HEK293 (cell line): ENCODE measurements at regions not wholly inside any gene's neighbourhood (a gene's known extent, or its start where the extent isn't known, plus 50 kb on each side); places are given as distances from the start of the nearest gene placed in this dataset.

ENCODE experiments used
- CTCF ChIA-PET: fragments of 350-600 bp; formaldehyde crosslinking; extraction: SDS; loops from one replicate; lab custom pipeline; 2021; ENCODE audit warnings: antibody characterized with exemption; lab: Yijun Ruan, JAX
- POLR2A ChIA-PET: fragments of 300-600 bp; formaldehyde crosslinking; extraction: SDS; loops from one replicate; lab custom pipeline; 2020; ENCODE audit warnings: antibody characterized with exemption, inconsistent platforms; lab: Yijun Ruan, JAX
- H3K27ac ChIP-seq: fragments of 200-500 bp; sonication (Bioruptor generic); 2 replicates; pipeline ENCODE4 v1.5.1; 2014; ENCODE audit warnings: low read depth, low read length, control low read depth, inconsistent platforms; ENCODE audit errors: extremely low read depth
- H3K36me3 ChIP-seq, 2 experiments: fragments of 200-500 bp in 1 of 2; sonication (Bioruptor generic) in 1 of 2; 1 replicate in 1 of 2; 2 replicates in 1 of 2; pipeline ENCODE4 v1.5.1; 2014 to 2017; ENCODE audit warnings: inconsistent platforms in 2 of 2, low read length in 2 of 2; ENCODE audit not compliant: control insufficient read depth in 2 of 2, insufficient read depth in 1 of 2
- H3K4me1 ChIP-seq: fragments of 200-500 bp; sonication (Bioruptor generic); 2 replicates; pipeline ENCODE4 v1.5.1; 2014; ENCODE audit warnings: mild to moderate bottlenecking, low read length, inconsistent platforms; ENCODE audit not compliant: control insufficient read depth, insufficient read depth
- H3K4me3 ChIP-seq: 2 replicates; pipeline ENCODE4 v1.5.1; 2011; ENCODE audit warnings: low read depth, mild to moderate bottlenecking, control low read depth, low read length, moderate library complexity
- H3K9me3 ChIP-seq: fragments of 200-500 bp; sonication (Bioruptor generic); 2 replicates; pipeline ENCODE4 v1.5.1; 2014; ENCODE audit warnings: low read depth, low read length, inconsistent platforms; ENCODE audit not compliant: control insufficient read depth, insufficient read depth
- ATF2 ChIP-seq: fragments of 450-650 bp; formaldehyde crosslinking; IDR thresholded peaks from 2 replicates; pipeline ENCODE4 v1.5.1; 2016; ENCODE audit warnings: missing biosample characterization, missing genetic modification characterization, low read depth
- BCL11B ChIP-seq: fragments of 450-650 bp; formaldehyde crosslinking; IDR thresholded peaks from 2 replicates; pipeline ENCODE4 v1.5.1; 2016; ENCODE audit warnings: low read depth, missing biosample characterization, missing genetic modification characterization
- EGR2 ChIP-seq: fragments of 450-650 bp; formaldehyde crosslinking; IDR thresholded peaks from 2 replicates; pipeline ENCODE4 v1.5.1; 2016; ENCODE audit warnings: low read depth, missing biosample characterization, missing genetic modification characterization
- PBX3 ChIP-seq: sonication (generic); formaldehyde crosslinking; IDR thresholded peaks from 2 replicates; pipeline ENCODE4 v1.8.1; 2022; ENCODE audit warnings: mild to moderate bottlenecking, moderate library complexity, missing genetic modification reagents
- PRDM1 ChIP-seq: fragments of 450-650 bp; formaldehyde crosslinking; IDR thresholded peaks from 2 replicates; pipeline ENCODE4; 2016; ENCODE audit warnings: missing biosample characterization, missing genetic modification characterization
- ZFP3 ChIP-seq: fragments of 450-650 bp; formaldehyde crosslinking; IDR thresholded peaks from 2 replicates; pipeline ENCODE4 v1.5.1; 2016; ENCODE audit warnings: low read depth, missing biosample characterization, missing genetic modification characterization
- ZNF148 ChIP-seq: fragments of 450-650 bp; formaldehyde crosslinking; IDR thresholded peaks from 2 replicates; pipeline ENCODE4 v1.5.0; 2017; ENCODE audit warnings: missing biosample characterization, missing genetic modification characterization, borderline replicate concordance
- ZNF221 ChIP-seq: fragments of 450-650 bp; formaldehyde crosslinking; IDR thresholded peaks from 2 replicates; pipeline ENCODE4 v1.5.1; 2017; ENCODE audit warnings: missing biosample characterization, missing genetic modification characterization, borderline replicate concordance
- ZNF354C ChIP-seq: fragments of 450-650 bp; formaldehyde crosslinking; IDR thresholded peaks from 2 replicates; pipeline ENCODE4 v1.5.1; 2016; ENCODE audit warnings: missing biosample characterization, missing genetic modification characterization, low read depth, borderline replicate concordance
- ZNF362 ChIP-seq: fragments of 450-650 bp; formaldehyde crosslinking; IDR thresholded peaks from 2 replicates; pipeline ENCODE4 v1.5.1; 2016; ENCODE audit warnings: missing biosample characterization, missing genetic modification characterization
- ZNF391 ChIP-seq: fragments of 450-650 bp; formaldehyde crosslinking; IDR thresholded peaks from 2 replicates; pipeline ENCODE4 v1.5.1; 2016; ENCODE audit warnings: low read depth, missing biosample characterization, missing genetic modification characterization, borderline replicate concordance
- ZNF394 ChIP-seq: fragments of 450-650 bp; formaldehyde crosslinking; IDR thresholded peaks from 2 replicates; pipeline ENCODE4 v1.5.1; 2016; ENCODE audit warnings: missing biosample characterization, missing genetic modification characterization, mild to moderate bottlenecking, moderate library complexity, borderline replicate concordance
- ZNF473 ChIP-seq: fragments of 450-650 bp; formaldehyde crosslinking; IDR thresholded peaks from 2 replicates; pipeline ENCODE4 v1.5.1; 2017; ENCODE audit warnings: missing biosample characterization, missing genetic modification characterization
- ZNF544 ChIP-seq: fragments of 450-650 bp; formaldehyde crosslinking; IDR thresholded peaks from 2 replicates; pipeline ENCODE4 v1.5.0; 2017; ENCODE audit warnings: missing biosample characterization, missing genetic modification characterization
- ZNF548 ChIP-seq: fragments of 450-650 bp; formaldehyde crosslinking; IDR thresholded peaks from 2 replicates; pipeline ENCODE4 v1.5.1; 2016; ENCODE audit warnings: missing biosample characterization, missing genetic modification characterization
- ZNF549 ChIP-seq: fragments of 450-650 bp; IDR thresholded peaks from 2 replicates; pipeline ENCODE4 v1.5.1; 2018; ENCODE audit warnings: missing biosample characterization, missing genetic modification characterization, mild to moderate bottlenecking, inconsistent platforms, moderate library complexity
- ZNF580 ChIP-seq: fragments of 450-650 bp; formaldehyde crosslinking; IDR thresholded peaks from 2 replicates; pipeline ENCODE4 v1.5.1; 2016; ENCODE audit warnings: missing biosample characterization, missing genetic modification characterization
- ZNF600 ChIP-seq: fragments of 450-650 bp; formaldehyde crosslinking; IDR thresholded peaks from 2 replicates; pipeline ENCODE4 v1.5.1; 2016; ENCODE audit warnings: missing biosample characterization, missing genetic modification characterization
- ZNF629 ChIP-seq: fragments of 450-650 bp; formaldehyde crosslinking; IDR thresholded peaks from 2 replicates; pipeline ENCODE4 v1.5.1; 2017; ENCODE audit warnings: missing biosample characterization, missing genetic modification characterization
- ZNF639 ChIP-seq: fragments of 450-650 bp; formaldehyde crosslinking; IDR thresholded peaks from 2 replicates; pipeline ENCODE4 v1.5.1; 2016; ENCODE audit warnings: missing biosample characterization, missing genetic modification characterization
- ZNF654 ChIP-seq: fragments of 450-650 bp; formaldehyde crosslinking; IDR thresholded peaks from 2 replicates; pipeline ENCODE4 v1.5.1; 2016; ENCODE audit warnings: low read depth, missing biosample characterization, missing genetic modification characterization
- ZNF658 ChIP-seq: fragments of 450-650 bp; formaldehyde crosslinking; IDR thresholded peaks from 2 replicates; pipeline ENCODE4; 2016; ENCODE audit warnings: missing biosample characterization, missing genetic modification characterization
- ZNF768 ChIP-seq: fragments of 450-650 bp; formaldehyde crosslinking; IDR thresholded peaks from 2 replicates; pipeline ENCODE4 v1.5.1; 2018; ENCODE audit warnings: missing biosample characterization, mild to moderate bottlenecking, missing genetic modification characterization
- ZSCAN30 ChIP-seq: fragments of 450-650 bp; IDR thresholded peaks from 2 replicates; pipeline ENCODE4 v1.5.1; 2018; ENCODE audit warnings: missing biosample characterization, mild to moderate bottlenecking, missing genetic modification characterization, moderate library complexity
- ZXDB ChIP-seq: fragments of 450-650 bp; formaldehyde crosslinking; IDR thresholded peaks from 2 replicates; pipeline ENCODE4 v1.5.1; 2016; ENCODE audit warnings: missing biosample characterization, missing genetic modification characterization

GRCh38 chrX:147550217-147550616 lies 361.5 kb upstream of the FMR1 start:
- no peak overlapping the region for H3K4me3 ChIP-seq
- H3K9me3 ChIP-seq: no peaks in the 10 kb centered on the region
- H3K27ac ChIP-seq: no peak overlapping the region
- TF ChIP-seq ZNF148 (tag by site-specific recombination) (no peak), ZNF654 (tag by site-specific recombination) (peak; percentile 44)
- CTCF ChIA-PET: interaction anchor here (0.6 to 1.5 kb wide), 6 partner anchors 11 to 1270 kb away, joined by 3 to 6 read pairs (median 4); no protein-coding TSS in a partner anchor
- H3K36me3 ChIP-seq: no peaks in the 10 kb centered on the region
- H3K4me1 ChIP-seq: no peaks in the 10 kb centered on the region
- POLR2A ChIA-PET: no interaction called here

GRCh38 chrX:147559191-147559590 lies 352.5 kb upstream of the FMR1 start:
- Histone ChIP-seq H3K9me3 (no peaks in the 10 kb centered on the region), H3K27ac (no peak overlapping the region), H3K4me3 (no peak overlapping the region), H3K4me1 (no peaks in the 10 kb centered on the region), H3K36me3 (no peaks in the 10 kb centered on the region)
- ChIA-PET CTCF (no interaction called here), POLR2A (no interaction called here)
- TF ChIP-seq ZNF394 (tag by site-specific recombination) (no peak), ZNF221 (tag by site-specific recombination) (no peak), EGR2 (tag by site-specific recombination) (no peak), ZNF548 (tag by site-specific recombination) (no peak), ZNF362 (tag by site-specific recombination) (no peak), ZNF544 (tag by site-specific recombination) (no peak), PRDM1 (tag by site-specific recombination) (no peak)

- Histone ChIP-seq H3K4me3 (no peak overlapping the region), H3K9me3 (no peaks in the 10 kb centered on the region), H3K4me1 (no peaks in the 10 kb centered on the region), H3K36me3 (no peaks in the 10 kb centered on the region), H3K27ac (no peak overlapping the region)
- ChIA-PET CTCF (no interaction called here), POLR2A (no interaction called here)
- no peak for TF ChIP-seq ZNF639 (tag by site-specific recombination)
- no peak for TF ChIP-seq ZNF768 (tag by site-specific recombination)
- TF ChIP-seq BCL11B (tag by site-specific recombination): no peak
- TF ChIP-seq ZNF549 (tag by site-specific recombination): no peak
- TF ChIP-seq ZNF473 (tag by site-specific recombination): no peak
- TF ChIP-seq ZNF354C (tag by site-specific recombination): no peak
- no peak for TF ChIP-seq ZFP3 (tag by site-specific recombination)
- no peak for TF ChIP-seq ZNF391
- TF ChIP-seq ZNF658 (tag by site-specific recombination): no peak
- no peak for TF ChIP-seq ZXDB (tag by site-specific recombination)
- no peak for TF ChIP-seq ZNF629
- no peak for TF ChIP-seq ZNF580
- no peak for TF ChIP-seq ZNF600 (tag by site-specific recombination)
- TF ChIP-seq PBX3 (CRISPR knock-in tag): no peak
- no peak for TF ChIP-seq ATF2 (tag by site-specific recombination)
- no peak for TF ChIP-seq ZSCAN30 (tag by site-specific recombination)
Measured at GRCh38 chrX:147565237-147565636, 346.5 kb upstream of the FMR1 start.
